Ammon's horn (tissue), 1 donor: ENCODE measurements at regions not wholly inside any gene's neighbourhood (a gene's known extent, or its start where the extent isn't known, plus 50 kb on each side); places are given as distances from the start of the nearest gene placed in this dataset.
A peak's percentile ranks its signal among the peaks of the same experiment; 100 is the strongest.
"Not testable (repeated sequence)": the region's sequence is repeated elsewhere in the genome, so short reads cannot be mapped to it uniquely, and the experiment has no call there.

Experiments
- DNase-seq: peaks from one replicate; pipeline ENCODE4 v3.0.0-alpha.2; 2016; ENCODE audit warnings: low spot score

GRCh38 chr9:3659647-3660046 lies 133.8 kb upstream of the RFX3 start:
- DNase-seq: no peak

- no peak for DNase-seq
Measured at GRCh38 chr9:3658964-3659363, 133.2 kb upstream of the RFX3 start.

- no peak for DNase-seq
Measured at GRCh38 chr9:3656224-3656623, 130.4 kb upstream of the RFX3 start.

- DNase-seq: no peak
Measured at GRCh38 chr9:3650994-3651622, 125.3 kb upstream of the RFX3 start.

- DNase-seq: no peak
Measured at GRCh38 chr9:3648722-3649246, 123.0 kb upstream of the RFX3 start.

- DNase-seq: no peak
Measured at GRCh38 chr9:3648266-3648665, 122.5 kb upstream of the RFX3 start.

- DNase-seq: no peak
Measured at GRCh38 chr9:3647652-3648051, 121.9 kb upstream of the RFX3 start.

- DNase-seq: peak; percentile 56
Measured at GRCh38 chr9:3646226-3646625, 120.4 kb upstream of the RFX3 start.

GRCh38 chr9:3642075-3642474 lies 116.3 kb upstream of the RFX3 start:
- not testable (repeated sequence) for DNase-seq

GRCh38 chr9:3629495-3629894 lies 103.7 kb upstream of the RFX3 start:
- DNase-seq: no peak

GRCh38 chr9:3628239-3628638 lies 102.4 kb upstream of the RFX3 start:
- no peak for DNase-seq

GRCh38 chr9:3608011-3608410 lies 82.2 kb upstream of the RFX3 start:
- no peak for DNase-seq

GRCh38 chr9:3600672-3601071 lies 74.9 kb upstream of the RFX3 start:
- no peak for DNase-seq

- no peak for DNase-seq
Measured at GRCh38 chr9:3597792-3598191, 72.0 kb upstream of the RFX3 start.

- no peak for DNase-seq
Measured at GRCh38 chr9:3586066-3586465, 60.3 kb upstream of the RFX3 start.

GRCh38 chr9:3585606-3586005 lies 59.8 kb upstream of the RFX3 start:
- peak; percentile 57 for DNase-seq

- DNase-seq: no peak
Measured at GRCh38 chr9:3578786-3579185, 53.0 kb upstream of the RFX3 start.

GRCh38 chr9:3576328-3576727 lies 50.5 kb upstream of the RFX3 start:
- DNase-seq: peak; percentile 42

- no peak for DNase-seq
Measured at GRCh38 chr9:3575821-3576220, 50.0 kb upstream of the RFX3 start.
